NOMO-1 treated with DMSO at 0.1 percent for 48 hours (cell line): ENCODE measurements at regions not wholly inside any gene's neighbourhood (a gene's known extent, or its start where the extent isn't known, plus 50 kb on each side); places are given as distances from the start of the nearest gene placed in this dataset.
"Not testable (repeated sequence)": the region's sequence is repeated elsewhere in the genome, so short reads cannot be mapped to it uniquely, and the experiment has no call there.

Experiments used
- DNase-seq: peaks from one replicate; lab custom pipeline; 2025; ENCODE audit not compliant: unreplicated experiment; lab: John Stamatoyannopoulos, UW

GRCh38 chr3:147159141-147159540 is 247.2 kb downstream of the ZIC4 start:
- no peak for DNase-seq

GRCh38 chr3:147157631-147158030 is 248.7 kb downstream of the ZIC4 start:
- no peak for DNase-seq

GRCh38 chr3:147154988-147155387 is 251.4 kb downstream of the ZIC4 start:
- DNase-seq = not testable (repeated sequence)

GRCh38 chr3:147153830-147154539 is 252.4 kb downstream of the ZIC4 start:
- DNase-seq = no peak

GRCh38 chr3:147152476-147152875 is 253.9 kb downstream of the ZIC4 start:
- no peak for DNase-seq

GRCh38 chr3:147141516-147142288 is 264.6 kb downstream of the ZIC4 start:
- no peak for DNase-seq

GRCh38 chr3:147139341-147139740 is 267.0 kb downstream of the ZIC4 start:
- no peak for DNase-seq

GRCh38 chr3:147132168-147132567 is 274.2 kb downstream of the ZIC4 start:
- DNase-seq = no peak

GRCh38 chr3:147130461-147130860 is 275.9 kb downstream of the ZIC4 start:
- no peak for DNase-seq

GRCh38 chr3:147129665-147130064 is 276.7 kb downstream of the ZIC4 start:
- DNase-seq = no peak

GRCh38 chr3:147122350-147122749 is 284.0 kb downstream of the ZIC4 start:
- DNase-seq = no peak

GRCh38 chr3:147119989-147120388 is 286.4 kb downstream of the ZIC4 start:
- DNase-seq = no peak

GRCh38 chr3:147119346-147119745 is 287.0 kb downstream of the ZIC4 start:
- DNase-seq = no peak

- no peak for DNase-seq
Measured at GRCh38 chr3:147118611-147119010, 287.7 kb downstream of the ZIC4 start.

GRCh38 chr3:147117631-147118030 is 288.7 kb downstream of the ZIC4 start:
- no peak for DNase-seq

GRCh38 chr3:147113293-147114044 is 292.9 kb downstream of the ZIC4 start:
- no peak for DNase-seq

- DNase-seq = no peak
Measured at GRCh38 chr3:147099076-147099475, 307.3 kb downstream of the ZIC4 start.

GRCh38 chr3:147090461-147090860 is 315.9 kb downstream of the ZIC4 start:
- no peak for DNase-seq

GRCh38 chr3:147089286-147089685 is 317.1 kb downstream of the ZIC4 start:
- DNase-seq = no peak

- not testable (repeated sequence) for DNase-seq
Measured at GRCh38 chr3:147059500-147059899, 346.8 kb downstream of the ZIC4 start.

- DNase-seq = no peak
Measured at GRCh38 chr3:147049821-147050220, 356.5 kb downstream of the ZIC4 start.

GRCh38 chr3:147049305-147049704 is 357.0 kb downstream of the ZIC4 start:
- DNase-seq = no peak
